C4-2B (cell line): ENCODE measurements at regions not wholly inside any gene's neighbourhood (a gene's known extent, or its start where the extent isn't known, plus 50 kb on each side); places are given as distances from the start of the nearest gene placed in this dataset.

Experiments used
- H3K27ac ChIP-seq: fragments of 450-650 bp; 2 replicates; pipeline ENCODE4 v1.5.1; 2017
- CTCF ChIP-seq: fragments of 450-650 bp; conservative IDR thresholded peaks from 2 replicates; pipeline ENCODE4 v1.5.1; 2017; ENCODE audit warnings: mild to moderate bottlenecking
- ZFX ChIP-seq: fragments of 450-650 bp; IDR thresholded peaks from 2 replicates; pipeline ENCODE4 v1.6.1; 2017

GRCh38 chr1:104488296-104489015, 738.8 kb downstream of the AMY1C start:
- no peak overlapping the region for H3K27ac ChIP-seq
- TF ChIP-seq ZFX (no peak), CTCF (no peak)

GRCh38 chr1:104526158-104526795, 776.6 kb downstream of the AMY1C start:
- no peak for TF ChIP-seq ZFX
- no peak for TF ChIP-seq CTCF
- H3K27ac ChIP-seq, result no peak overlapping the region

- no peak overlapping the region for H3K27ac ChIP-seq
- TF ChIP-seq CTCF (no peak), ZFX (no peak)
Observed at GRCh38 chr1:104531990-104532389, 782.3 kb downstream of the AMY1C start.

- no peak overlapping the region for H3K27ac ChIP-seq
- no peak for TF ChIP-seq CTCF
- no peak for TF ChIP-seq ZFX
Observed at GRCh38 chr1:104574620-104575019, 824.9 kb downstream of the AMY1C start.

GRCh38 chr1:104592926-104593325, 843.2 kb downstream of the AMY1C start:
- TF ChIP-seq ZFX, result no peak
- TF ChIP-seq CTCF, result no peak
- H3K27ac ChIP-seq, result no peak overlapping the region

- TF ChIP-seq CTCF (no peak), ZFX (no peak)
- no peak overlapping the region for H3K27ac ChIP-seq
Observed at GRCh38 chr1:104593413-104594187, 843.9 kb downstream of the AMY1C start.

- TF ChIP-seq ZFX, result no peak
- no peak for TF ChIP-seq CTCF
- H3K27ac ChIP-seq, result no peak overlapping the region
Observed at GRCh38 chr1:104617474-104617873, 867.8 kb downstream of the AMY1C start.
